HG02642 (cell line): ENCODE measurements at regions not wholly inside any gene's neighbourhood (a gene's known extent, or its start where the extent isn't known, plus 50 kb on each side); places are given as distances from the start of the nearest gene placed in this dataset.

Experiments used
- ATAC-seq: cut with Tn5 transposase; IDR thresholded peaks from one replicate; pipeline ENCODE4 v1.9.1; 2021; ENCODE audit warnings: mild to moderate bottlenecking; ENCODE audit not compliant: unreplicated experiment, poor library complexity

GRCh38 chr6:14272737-14273085 lies 155.1 kb downstream of the CD83 start:
- ATAC-seq, result no peak

DNA sequence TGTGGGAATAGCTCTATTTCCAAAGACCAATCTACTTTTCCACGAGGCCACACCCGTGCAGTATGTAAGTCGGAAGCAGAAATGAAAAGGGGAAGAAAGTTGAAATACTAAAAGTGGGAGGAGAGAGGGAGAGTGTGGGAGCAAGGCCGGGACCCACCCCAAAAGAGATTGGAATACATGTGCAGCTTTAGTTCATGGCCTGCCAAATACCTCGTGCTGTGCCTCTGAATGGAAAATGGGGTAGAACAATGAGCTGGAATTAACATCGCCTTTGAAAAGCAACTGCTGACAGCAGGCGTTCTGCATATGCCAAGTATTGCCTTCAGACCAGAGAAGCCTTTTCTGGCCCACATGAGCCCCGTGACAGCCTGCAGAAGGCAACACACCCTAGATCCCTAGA lies 155.6 kb downstream of the CD83 start:
- ATAC-seq, result no peak

GRCh38 chr6:14274016-14274415 lies 156.4 kb downstream of the CD83 start:
- ATAC-seq, result no peak

DNA sequence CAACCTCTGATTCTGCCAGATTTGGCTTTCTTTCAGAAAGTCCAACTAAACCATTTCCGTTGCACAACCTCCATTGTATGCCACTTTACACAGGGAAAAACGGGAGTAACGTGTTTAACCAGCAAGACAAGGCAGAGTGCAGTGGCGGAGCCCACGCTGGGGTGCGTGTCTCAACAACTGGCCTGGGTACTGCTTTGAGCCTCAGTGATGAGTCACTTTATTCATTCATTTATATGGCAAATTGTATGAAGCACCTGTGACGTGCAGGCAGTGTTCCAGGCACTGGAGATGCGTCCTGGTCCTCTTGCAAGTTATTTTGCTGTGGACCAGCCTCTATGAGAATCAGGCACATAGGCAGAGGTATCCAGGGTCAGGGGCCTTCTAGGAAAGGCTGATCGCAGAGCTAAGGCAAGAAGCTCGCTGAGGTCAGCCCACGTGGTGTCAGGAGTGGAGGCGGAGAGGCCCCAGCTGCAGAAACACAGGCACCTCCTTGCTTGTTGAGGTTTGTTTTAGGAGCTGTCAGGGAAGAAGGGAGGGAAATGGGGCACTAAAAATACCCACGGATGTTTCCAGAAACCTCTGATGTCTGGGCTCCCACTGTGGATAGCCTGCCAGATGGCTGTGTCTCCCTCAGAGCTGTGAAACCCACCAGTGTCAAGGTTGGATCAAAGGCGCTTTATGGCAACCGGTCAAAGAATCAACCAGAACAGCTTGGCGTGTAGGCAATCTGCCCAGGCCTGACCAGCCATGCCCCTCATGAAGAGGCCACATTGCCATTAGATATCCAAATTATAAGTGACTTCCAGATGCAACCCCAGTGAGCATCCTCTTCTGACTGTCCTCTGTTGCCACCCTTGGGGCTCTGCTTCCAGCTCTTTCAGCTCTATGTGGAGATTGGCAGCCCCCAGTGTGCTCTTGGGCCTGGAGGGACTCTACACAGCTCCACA lies 157.2 kb downstream of the CD83 start:
- no peak for ATAC-seq

GRCh38 chr6:14275493-14275851 lies 157.9 kb downstream of the CD83 start:
- no peak for ATAC-seq

- no peak for ATAC-seq
Measured at GRCh38 chr6:14276071-14276470, 158.5 kb downstream of the CD83 start.

GRCh38 chr6:14276667-14277404 lies 159.3 kb downstream of the CD83 start:
- peak; percentile 86 for ATAC-seq

GRCh38 chr6:14277405-14277930 lies 159.9 kb downstream of the CD83 start:
- ATAC-seq, result peak; percentile 11

GRCh38 chr6:14278006-14278405 lies 160.4 kb downstream of the CD83 start:
- ATAC-seq, result no peak

GRCh38 chr6:14278446-14278845 lies 160.9 kb downstream of the CD83 start:
- ATAC-seq, result no peak

- ATAC-seq, result no peak
Measured at GRCh38 chr6:14280006-14280510, 162.5 kb downstream of the CD83 start.

GRCh38 chr6:14280766-14281293 lies 163.3 kb downstream of the CD83 start:
- no peak for ATAC-seq

- ATAC-seq, result no peak
Measured at GRCh38 chr6:14281811-14282660, 164.5 kb downstream of the CD83 start.

DNA sequence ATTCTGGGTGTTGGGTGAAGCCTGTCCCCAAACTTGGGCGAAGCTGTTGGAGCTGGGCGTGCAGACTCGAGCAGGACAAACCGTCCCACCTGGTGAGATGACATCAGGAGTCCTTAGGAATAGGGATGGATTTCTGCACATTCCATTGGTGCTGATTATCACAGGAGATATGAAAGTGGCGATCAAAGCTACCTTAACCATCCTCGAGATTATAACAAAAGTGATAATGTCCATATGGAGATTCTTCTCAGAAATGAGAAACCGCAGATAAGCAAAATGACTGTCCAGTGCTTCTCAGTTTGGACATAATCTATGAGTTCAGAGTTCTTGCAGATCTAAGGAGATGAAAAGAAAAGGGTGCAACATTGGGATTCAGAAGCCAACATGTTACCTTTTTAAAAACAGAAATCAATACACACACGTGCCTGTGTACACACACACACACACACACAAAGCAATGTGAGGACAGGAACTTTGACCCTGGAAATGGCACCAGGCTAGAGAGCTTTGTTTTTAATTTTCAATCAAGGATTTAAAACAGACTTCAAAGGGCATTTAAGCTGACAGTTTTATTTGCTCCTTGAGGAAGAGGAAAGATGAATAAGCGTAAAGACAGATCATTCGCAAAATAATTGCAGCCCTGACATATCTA lies 165.4 kb downstream of the CD83 start:
- ATAC-seq, result no peak

DNA sequence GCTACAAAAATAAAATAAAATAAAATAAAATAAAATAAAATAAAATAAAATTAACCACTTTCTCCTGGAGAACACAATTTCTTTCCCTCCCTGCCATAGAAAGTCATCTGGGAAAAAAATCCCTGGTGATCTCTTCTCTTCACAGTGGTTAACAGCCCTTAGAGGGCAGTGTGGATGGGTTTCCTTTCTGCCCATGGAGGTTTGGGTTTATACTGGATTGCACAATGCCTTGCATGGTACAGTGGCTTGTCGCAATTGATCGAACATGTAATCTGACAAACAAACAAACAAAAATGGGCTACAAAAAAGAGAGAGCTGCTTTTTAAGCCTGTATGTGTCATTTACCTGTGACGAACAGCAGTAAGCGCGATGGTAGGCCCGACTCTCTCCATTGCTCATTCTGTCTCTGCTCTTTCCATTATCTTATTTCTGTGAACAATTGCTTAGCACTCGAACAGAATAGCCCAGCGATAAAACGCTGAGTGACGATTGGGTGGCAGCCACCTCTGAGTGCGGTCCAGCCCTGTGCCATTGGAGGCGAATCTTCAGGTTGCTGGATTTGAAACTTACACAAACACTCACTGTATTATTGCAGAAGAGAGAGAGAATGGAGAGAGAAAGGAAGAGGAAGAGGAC lies 166.1 kb downstream of the CD83 start:
- no peak for ATAC-seq

GRCh38 chr6:14284969-14285590 lies 167.5 kb downstream of the CD83 start:
- no peak for ATAC-seq

DNA sequence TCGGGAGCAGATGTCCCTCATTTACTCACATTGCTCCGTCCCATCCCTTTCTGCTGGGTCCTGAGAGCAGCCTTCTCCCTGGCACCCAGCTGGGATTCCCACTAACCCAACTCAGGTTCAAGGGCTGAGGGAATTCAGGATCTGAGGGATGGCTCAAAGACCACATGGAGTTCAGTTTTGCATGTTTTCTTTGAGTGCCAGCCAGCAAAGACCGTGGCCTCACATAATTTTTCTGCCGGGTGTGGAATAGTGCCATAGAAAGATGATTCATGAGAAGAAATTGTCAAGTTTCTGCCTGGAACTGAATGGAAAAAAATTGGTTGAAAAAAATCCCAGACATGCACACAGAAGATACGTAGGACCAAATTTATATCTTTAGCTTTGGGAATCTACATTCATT lies 168.6 kb downstream of the CD83 start:
- no peak for ATAC-seq

DNA sequence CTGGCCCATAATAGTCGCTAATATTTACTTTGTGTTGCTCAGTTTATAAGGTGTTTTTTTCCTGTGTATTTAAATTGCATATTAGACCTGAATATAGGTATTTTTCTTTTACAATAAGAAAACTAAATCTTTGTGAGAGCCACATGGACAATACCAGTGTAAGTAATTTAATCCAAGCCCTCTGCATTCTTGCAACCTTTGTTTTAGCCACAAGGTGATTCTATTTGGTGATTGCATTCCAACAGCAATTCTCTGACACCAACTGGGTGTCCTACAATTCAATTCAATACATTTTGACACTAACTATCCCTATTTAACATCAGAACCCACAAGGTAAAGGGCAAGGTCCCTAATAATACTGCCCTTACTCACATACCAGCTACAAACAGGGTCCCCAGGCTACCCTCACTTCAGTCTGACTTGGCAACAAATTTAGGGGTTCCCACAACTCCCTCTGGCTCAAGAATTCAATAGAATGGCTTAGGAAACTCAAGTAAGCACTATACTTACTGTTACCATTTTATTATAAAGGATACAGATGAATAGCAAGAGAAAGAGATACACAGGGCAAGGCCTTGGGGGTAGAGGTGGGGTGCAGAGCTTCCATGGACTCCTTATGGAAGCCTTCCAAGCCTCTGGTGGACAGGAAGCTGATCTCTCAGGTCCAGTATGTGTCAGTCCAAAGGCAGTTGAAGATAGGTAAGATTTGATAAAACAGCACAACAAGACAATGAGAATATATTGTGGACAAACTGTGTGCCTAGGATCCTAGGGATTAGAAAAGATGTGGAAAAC lies 169.3 kb downstream of the CD83 start:
- no peak for ATAC-seq
